ENCODE measurements at regions not wholly inside any gene's neighbourhood (a gene's known extent, or its start where the extent isn't known, plus 50 kb on each side); places are given as distances from the start of the nearest gene placed in this dataset.

DNA sequence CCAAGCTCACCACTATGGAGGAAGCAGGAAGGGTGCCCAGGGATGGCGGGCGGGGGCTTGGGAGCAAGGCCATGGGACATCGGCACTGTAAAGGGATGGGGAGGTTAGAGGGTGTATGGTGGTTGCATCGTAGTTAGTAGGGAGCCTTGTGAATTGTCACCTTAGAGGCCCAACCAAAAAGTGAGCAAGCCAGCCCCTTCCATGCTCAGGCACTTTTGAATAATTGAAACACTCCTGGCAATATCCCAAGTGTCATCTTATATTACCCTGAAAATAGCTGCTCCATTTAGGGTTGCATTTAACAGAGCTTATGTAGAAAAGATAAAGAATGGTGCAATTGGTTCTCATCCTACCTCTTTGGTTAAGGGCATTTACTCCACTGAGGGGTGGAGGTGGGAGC is 169.2 kb downstream of the SAMD5 start:
- TF ChIP-seq ZNF274 (IDR thresholded peaks at IDR 0.05; ENCODE audit: low read depth, low read length) = no peak
- TF ChIP-seq SUZ12 (IDR thresholded peaks at IDR 0.05; ENCODE audit: extremely low read depth, insufficient read depth, insufficient read length) = no peak

Measured in NT2/D1 (cell line).